ENCODE measurements at regions not wholly inside any gene's neighbourhood (a gene's known extent, or its start where the extent isn't known, plus 50 kb on each side); places are given as distances from the start of the nearest gene placed in this dataset.

DNA sequence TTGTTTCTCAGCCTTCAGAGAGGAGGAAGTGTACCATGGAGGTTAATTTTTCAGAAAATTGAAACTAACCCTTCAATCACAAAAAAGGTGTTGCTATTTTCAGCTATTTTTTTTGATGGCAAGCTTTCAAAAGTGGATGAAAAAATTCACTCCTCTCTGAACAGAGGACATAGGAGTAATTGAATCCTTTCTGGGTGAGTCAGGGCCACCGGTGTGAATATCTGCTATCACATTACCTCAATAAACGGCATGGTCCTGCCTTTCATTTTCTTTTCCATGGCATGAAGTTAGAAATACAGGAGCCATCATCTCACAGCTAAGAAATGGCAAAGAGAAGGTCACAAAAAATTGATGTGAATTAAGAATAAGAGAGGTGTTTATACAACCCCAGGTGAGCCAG lies 90.2 kb upstream of the CCDC112 start:
- TF ChIP-seq POLR2A (IDR thresholded peaks at IDR 0.05): no peak
- TF ChIP-seq, protein P1, sequence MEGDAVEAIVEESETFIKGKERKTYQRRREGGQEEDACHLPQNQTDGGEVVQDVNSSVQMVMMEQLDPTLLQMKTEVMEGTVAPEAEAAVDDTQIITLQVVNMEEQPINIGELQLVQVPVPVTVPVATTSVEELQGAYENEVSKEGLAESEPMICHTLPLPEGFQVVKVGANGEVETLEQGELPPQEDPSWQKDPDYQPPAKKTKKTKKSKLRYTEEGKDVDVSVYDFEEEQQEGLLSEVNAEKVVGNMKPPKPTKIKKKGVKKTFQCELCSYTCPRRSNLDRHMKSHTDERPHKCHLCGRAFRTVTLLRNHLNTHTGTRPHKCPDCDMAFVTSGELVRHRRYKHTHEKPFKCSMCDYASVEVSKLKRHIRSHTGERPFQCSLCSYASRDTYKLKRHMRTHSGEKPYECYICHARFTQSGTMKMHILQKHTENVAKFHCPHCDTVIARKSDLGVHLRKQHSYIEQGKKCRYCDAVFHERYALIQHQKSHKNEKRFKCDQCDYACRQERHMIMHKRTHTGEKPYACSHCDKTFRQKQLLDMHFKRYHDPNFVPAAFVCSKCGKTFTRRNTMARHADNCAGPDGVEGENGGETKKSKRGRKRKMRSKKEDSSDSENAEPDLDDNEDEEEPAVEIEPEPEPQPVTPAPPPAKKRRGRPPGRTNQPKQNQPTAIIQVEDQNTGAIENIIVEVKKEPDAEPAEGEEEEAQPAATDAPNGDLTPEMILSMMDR (IDR thresholded peaks at IDR 0.05): no peak
